ENCODE measurements at regions not wholly inside any gene's neighbourhood (a gene's known extent, or its start where the extent isn't known, plus 50 kb on each side); places are given as distances from the start of the nearest gene placed in this dataset.

DNA sequence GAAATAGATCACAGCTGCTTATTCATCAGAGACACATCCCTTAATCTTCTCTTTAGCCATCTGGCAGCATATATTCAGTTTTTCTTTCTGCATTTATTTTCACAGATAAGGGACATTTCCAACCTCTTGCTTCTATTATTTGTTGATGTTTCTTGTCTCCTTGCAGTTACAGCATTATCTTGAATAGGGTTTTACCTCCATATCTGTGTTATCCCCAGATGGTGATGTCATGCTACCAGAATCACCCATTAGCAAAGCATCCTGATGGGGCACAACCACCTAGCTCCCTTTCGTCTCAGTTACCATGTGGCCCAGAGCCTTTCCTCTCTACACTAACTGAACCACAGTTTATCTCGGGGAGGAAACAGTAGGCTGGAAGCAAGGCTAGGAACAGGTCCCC lies 483.9 kb downstream of the FOXO1 start:
- TF ChIP-seq, protein P1, sequence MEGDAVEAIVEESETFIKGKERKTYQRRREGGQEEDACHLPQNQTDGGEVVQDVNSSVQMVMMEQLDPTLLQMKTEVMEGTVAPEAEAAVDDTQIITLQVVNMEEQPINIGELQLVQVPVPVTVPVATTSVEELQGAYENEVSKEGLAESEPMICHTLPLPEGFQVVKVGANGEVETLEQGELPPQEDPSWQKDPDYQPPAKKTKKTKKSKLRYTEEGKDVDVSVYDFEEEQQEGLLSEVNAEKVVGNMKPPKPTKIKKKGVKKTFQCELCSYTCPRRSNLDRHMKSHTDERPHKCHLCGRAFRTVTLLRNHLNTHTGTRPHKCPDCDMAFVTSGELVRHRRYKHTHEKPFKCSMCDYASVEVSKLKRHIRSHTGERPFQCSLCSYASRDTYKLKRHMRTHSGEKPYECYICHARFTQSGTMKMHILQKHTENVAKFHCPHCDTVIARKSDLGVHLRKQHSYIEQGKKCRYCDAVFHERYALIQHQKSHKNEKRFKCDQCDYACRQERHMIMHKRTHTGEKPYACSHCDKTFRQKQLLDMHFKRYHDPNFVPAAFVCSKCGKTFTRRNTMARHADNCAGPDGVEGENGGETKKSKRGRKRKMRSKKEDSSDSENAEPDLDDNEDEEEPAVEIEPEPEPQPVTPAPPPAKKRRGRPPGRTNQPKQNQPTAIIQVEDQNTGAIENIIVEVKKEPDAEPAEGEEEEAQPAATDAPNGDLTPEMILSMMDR (optimal IDR thresholded peaks at IDR 0.05 in 1 of 3, IDR thresholded peaks at IDR 0.05 in 1 of 3, conservative IDR thresholded peaks at IDR 0.05 in 1 of 3; ENCODE audit: extremely low read depth in 1 of 3, insufficient read depth in 2 of 3, low read length in 3 of 3) = no peak
- no peak for TF ChIP-seq EZH2 (IDR thresholded peaks at IDR 0.05; ENCODE audit: low read length)

All from keratinocyte (primary cell).